H1 (cell line): ENCODE measurements at regions not wholly inside any gene's neighbourhood (a gene's known extent, or its start where the extent isn't known, plus 50 kb on each side); places are given as distances from the start of the nearest gene placed in this dataset.

ENCODE experiments used
- CTCF ChIA-PET: fragments of 300-600 bp; sonication (Branson Sonifier 250); formaldehyde crosslinking; loops from one replicate; lab custom pipeline; 2021; ENCODE audit not compliant: partially characterized antibody; lab: Charles Lee
- POLR2A ChIA-PET: fragments of 300-600 bp; sonication (Branson Sonifier 250); formaldehyde crosslinking; loops from one replicate; lab custom pipeline; 2021; ENCODE audit warnings: inconsistent platforms; ENCODE audit not compliant: partially characterized antibody; lab: Charles Lee
- DNase-seq, 2 experiments: peaks; one replicate each; pipeline versions ENCODE4 v3.0.0 to v3.0.0-alpha.2; 2010 to 2022; ENCODE audit warnings: low spot score in 2 of 2, low read depth in 1 of 2, mixed read lengths in 1 of 2
- FAIRE-seq: peaks from 2 replicates; lab custom pipeline; 2011; peaks lifted over from hg19 to GRCh38; lab: Jason Lieb, UNC
- H2AFZ ChIP-seq: 2 replicates; pipeline ENCODE4 v1.8.1; 2012; ENCODE audit warnings: low read length, inconsistent platforms
- H2AK5ac ChIP-seq: 2 replicates; pipeline ENCODE4 v1.6.1; 2013; ENCODE audit warnings: low read depth, low read length
- H2BK120ac ChIP-seq: replicated peaks from 2 replicates; pipeline ENCODE3; 2013; ENCODE audit warnings: low read depth, low read length, inconsistent platforms
- H2BK12ac ChIP-seq: 2 replicates; pipeline ENCODE4 v1.6.1; 2013; ENCODE audit warnings: low read depth, low read length
- H2BK15ac ChIP-seq: 2 replicates; pipeline ENCODE4 v1.6.1; 2013; ENCODE audit warnings: low read length
- H2BK20ac ChIP-seq: 2 replicates; pipeline ENCODE4 v1.6.1; 2013; ENCODE audit warnings: low read length
- H2BK5ac ChIP-seq: 2 replicates; pipeline ENCODE4 v1.6.1; 2013; ENCODE audit warnings: low read depth, low read length
- H3K14ac ChIP-seq: 2 replicates; pipeline ENCODE4 v1.6.1; 2013; ENCODE audit warnings: inconsistent platforms; ENCODE audit not compliant: insufficient read length
- H3K18ac ChIP-seq: 2 replicates; pipeline ENCODE4 v1.6.1; 2013; ENCODE audit warnings: low read length; ENCODE audit errors: extremely low read depth
- H3K23ac ChIP-seq: 2 replicates; pipeline ENCODE4 v1.6.1; 2013; ENCODE audit warnings: inconsistent platforms; ENCODE audit not compliant: insufficient read length
- H3K23me2 ChIP-seq: 2 replicates; pipeline ENCODE4 v1.6.1; 2013; ENCODE audit warnings: low read depth, low read length
- H3K27ac ChIP-seq: 2 replicates; pipeline ENCODE4 v1.6.1; 2011; ENCODE audit warnings: low read depth, low read length, inconsistent platforms
- H3K27me3 ChIP-seq, 4 experiments: replicated peaks in 1 of 4; 1 replicate in 1 of 4; 2 replicates in 3 of 4; pipeline versions ENCODE4 v1.6.1 to v1.8.1; 2011 to 2013; ENCODE audit warnings: low read length in 3 of 4, mild to moderate bottlenecking in 3 of 4, inconsistent platforms in 2 of 4, mixed read lengths in 2 of 4, moderate library complexity in 1 of 4; ENCODE audit not compliant: control insufficient read depth in 3 of 4, insufficient read depth in 3 of 4; ENCODE audit errors: extremely low read depth in 1 of 4
- H3K36me3 ChIP-seq, 4 experiments: 2 replicates each; pipeline versions ENCODE4 v1.6.1 to v1.8.1; 2011 to 2013; ENCODE audit warnings: mild to moderate bottlenecking in 4 of 4, low read length in 3 of 4, moderate library complexity in 2 of 4, control low read depth in 1 of 4, inconsistent platforms in 1 of 4; ENCODE audit not compliant: insufficient read depth in 4 of 4, control insufficient read depth in 2 of 4
- H3K4ac ChIP-seq: replicated peaks from 2 replicates; pipeline ENCODE3; 2013; ENCODE audit warnings: low read length, low read depth, mixed read lengths, inconsistent platforms; ENCODE audit not compliant: insufficient read length
- H3K4me1 ChIP-seq, 4 experiments: replicated peaks in 1 of 4; 1 replicate in 1 of 4; 2 replicates in 3 of 4; pipeline versions ENCODE4 v1.6.1 to v1.8.1; 2011 to 2013; ENCODE audit warnings: low read length in 3 of 4, inconsistent platforms in 2 of 4, mixed read lengths in 1 of 4; ENCODE audit not compliant: insufficient read depth in 4 of 4, control insufficient read depth in 3 of 4
- H3K4me2 ChIP-seq, 2 experiments: 2 replicates each; pipeline versions ENCODE4 v1.6.1 to v1.8.1; 2011 to 2013; ENCODE audit warnings: low read depth in 2 of 2, low read length in 2 of 2, control low read depth in 1 of 2, inconsistent platforms in 1 of 2, mild to moderate bottlenecking in 1 of 2; ENCODE audit not compliant: insufficient read depth in 1 of 2
- H3K4me3 ChIP-seq, 4 experiments: fragments of 200-600, 300-600 bp in 1 of 4; sonication (generic), shearing (Covaris generic), sonication (Bioruptor Twin) in 1 of 4; 2 replicates each; pipeline versions ENCODE4 v1.5.1 to v1.8.1; 2011 to 2016; ENCODE audit warnings: low read length in 4 of 4, low read depth in 3 of 4, control low read depth in 2 of 4, inconsistent platforms in 2 of 4, mild to moderate bottlenecking in 2 of 4, mixed read lengths in 1 of 4, moderate library complexity in 1 of 4; ENCODE audit not compliant: insufficient read depth in 2 of 4; ENCODE audit errors: extremely low read depth in 1 of 4
- H3K56ac ChIP-seq: replicated peaks from 2 replicates; pipeline ENCODE3; 2013; ENCODE audit warnings: low read depth, mild to moderate bottlenecking, mixed read lengths, low read length, inconsistent platforms; ENCODE audit not compliant: insufficient read length
- H3K79me1 ChIP-seq: 2 replicates; pipeline ENCODE4 v1.6.1; 2013; ENCODE audit warnings: low read depth, low read length, control low read depth
- H3K79me2 ChIP-seq, 2 experiments: 2 replicates each; pipeline versions ENCODE4 v1.6.1 to v1.8.1; 2012 to 2013; ENCODE audit warnings: low read length in 2 of 2, mild to moderate bottlenecking in 2 of 2, inconsistent platforms in 1 of 2; ENCODE audit not compliant: insufficient read depth in 2 of 2, control insufficient read depth in 1 of 2
- H3K9ac ChIP-seq, 4 experiments: replicated peaks in 1 of 4; 1 replicate in 1 of 4; 2 replicates in 3 of 4; pipeline versions ENCODE4 v1.6.1 to v1.8.1; 2011 to 2013; ENCODE audit warnings: low read depth in 3 of 4, low read length in 3 of 4, control low read depth in 2 of 4, mild to moderate bottlenecking in 2 of 4, moderate library complexity in 2 of 4, inconsistent platforms in 1 of 4; ENCODE audit errors: extremely low read depth in 1 of 4
- H3K9me3 ChIP-seq, 2 experiments: 2 replicates each; pipeline versions ENCODE4 v1.6.1 to v1.8.1; 2012 to 2013; ENCODE audit warnings: mild to moderate bottlenecking in 2 of 2, moderate library complexity in 2 of 2, control low read depth in 1 of 2, inconsistent platforms in 1 of 2, low read depth in 1 of 2, low read length in 1 of 2, mixed read lengths in 1 of 2; ENCODE audit not compliant: insufficient read depth in 2 of 2
- H4K20me1 ChIP-seq, 2 experiments: replicated peaks in 1 of 2; 2 replicates each; pipeline versions ENCODE3 to v1.8.1; 2011 to 2013; ENCODE audit warnings: inconsistent platforms in 2 of 2, low read length in 2 of 2, mild to moderate bottlenecking in 1 of 2; ENCODE audit not compliant: insufficient read depth in 2 of 2, control insufficient read depth in 1 of 2
- H4K5ac ChIP-seq: 2 replicates; pipeline ENCODE4 v1.6.1; 2013; ENCODE audit warnings: low read length, low read depth, mixed read lengths, inconsistent platforms; ENCODE audit not compliant: insufficient read length
- H4K8ac ChIP-seq: 2 replicates; pipeline ENCODE4 v1.8.0; 2013; ENCODE audit warnings: mild to moderate bottlenecking, moderate library complexity, low read length, inconsistent platforms; ENCODE audit not compliant: insufficient read depth; ENCODE audit errors: extremely low read depth
- H4K91ac ChIP-seq: replicated peaks from 2 replicates; pipeline ENCODE3; 2013; ENCODE audit warnings: low read length, mixed read lengths, inconsistent platforms; ENCODE audit not compliant: insufficient read length
- CBX8 ChIP-seq: fragments of 300-800, 300-1000 bp; sonication (generic); IDR thresholded peaks from 2 replicates; pipeline ENCODE4 v1.7.1; 2016; ENCODE audit warnings: low read depth, low read length, borderline replicate concordance
- CEBPB ChIP-seq: IDR thresholded peaks from 2 replicates; pipeline ENCODE4 v1.6.1; 2012; ENCODE audit warnings: low read depth, low read length
- GABPA ChIP-seq: IDR thresholded peaks from 2 replicates; pipeline ENCODE4 v1.6.1; 2011; ENCODE audit warnings: mild to moderate bottlenecking, low read length, moderate library complexity, borderline replicate concordance; ENCODE audit not compliant: insufficient read depth
- HDAC2 ChIP-seq, 2 experiments: fragments of 300-600 bp in 1 of 2; sonication (generic) in 1 of 2; IDR thresholded peaks; 2 replicates each; pipeline ENCODE4 v1.6.1; 2011 to 2012; ENCODE audit warnings: low read depth in 2 of 2, low read length in 2 of 2, mild to moderate bottlenecking in 2 of 2, moderate library complexity in 2 of 2, borderline replicate concordance in 1 of 2, inconsistent platforms in 1 of 2
- JUN ChIP-seq: IDR thresholded peaks from 2 replicates; pipeline ENCODE4 v1.6.1; 2011; ENCODE audit warnings: low read depth, mild to moderate bottlenecking, improper control_type of control experiment, low read length
- KDM4A ChIP-seq: IDR thresholded peaks from one replicate; pipeline ENCODE4 v1.7.1; 2012; ENCODE audit warnings: low read depth, mild to moderate bottlenecking, moderate library complexity, low read length, inconsistent platforms; ENCODE audit not compliant: severe bottlenecking
- KDM5A ChIP-seq: fragments of 200-600 bp; IDR thresholded peaks from 2 replicates; pipeline ENCODE4 v1.7.1; 2012; ENCODE audit warnings: mild to moderate bottlenecking, low read length, inconsistent platforms, mixed read lengths
- NANOG ChIP-seq: IDR thresholded peaks from 2 replicates; pipeline ENCODE4 v1.6.1; 2011; ENCODE audit warnings: low read length, low read depth, mild to moderate bottlenecking, inconsistent platforms; ENCODE audit not compliant: insufficient read depth, poor library complexity, severe bottlenecking
- NRF1 ChIP-seq: IDR thresholded peaks from 2 replicates; pipeline ENCODE4 v1.6.1; 2011; ENCODE audit warnings: mild to moderate bottlenecking, low read depth, low read length, improper control_type of control experiment
- POLR2A ChIP-seq, 2 experiments: IDR thresholded peaks; 1 replicate in 1 of 2; 2 replicates in 1 of 2; pipeline ENCODE4 v1.6.1; 2011; ENCODE audit warnings: low read depth in 2 of 2, low read length in 2 of 2, mild to moderate bottlenecking in 2 of 2; ENCODE audit errors: control extremely low read depth in 1 of 2
- RFX5 ChIP-seq: IDR thresholded peaks from 2 replicates; pipeline ENCODE4 v1.6.1; 2011; ENCODE audit warnings: low read depth, low read length, improper control_type of control experiment, borderline replicate concordance
- RNF2 ChIP-seq: fragments of 200-900, 300-1000 bp; sonication (generic); IDR thresholded peaks from 2 replicates; pipeline ENCODE4 v1.7.1; 2016; ENCODE audit warnings: borderline replicate concordance, low read depth, mild to moderate bottlenecking, antibody characterized with exemption, low read length; ENCODE audit not compliant: poor library complexity, severe bottlenecking; ENCODE audit errors: missing control alignments
- SIRT6 ChIP-seq: IDR thresholded peaks from one replicate; pipeline ENCODE4 v1.7.1; 2012; ENCODE audit warnings: low read length, inconsistent platforms
- SUZ12 ChIP-seq: fragments of 200-600 bp; sonication (generic); IDR thresholded peaks from 2 replicates; pipeline ENCODE4 v1.6.1; 2012; ENCODE audit warnings: mild to moderate bottlenecking, inconsistent platforms, low read length, moderate library complexity, mixed read lengths
- YY1 ChIP-seq: IDR thresholded peaks from 2 replicates; pipeline ENCODE4 v1.6.1; 2011; ENCODE audit warnings: low read depth, mild to moderate bottlenecking, low read length
- WGBS, 2 experiments: shearing (Covaris generic) in 1 of 2; methylation state at CpG; one replicate each; pipeline versions ENCODE4 v1.1.6 to v1.1.7; 2013 to 2015; ENCODE audit warnings: low lambda C conversion rate in 2 of 2, mixed read lengths in 2 of 2, inconsistent platforms in 1 of 2, low coverage in 1 of 2, missing lambda C conversion rate in 1 of 2; ENCODE audit not compliant: insufficient replicate concordance in 2 of 2, insufficient coverage in 1 of 2, insufficient read length in 1 of 2; ENCODE audit errors: extremely low coverage in 1 of 2, missing lambda C conversion rate in 1 of 2; 5-methylcytosine and 5-hydroxymethylcytosine counted together

DNA sequence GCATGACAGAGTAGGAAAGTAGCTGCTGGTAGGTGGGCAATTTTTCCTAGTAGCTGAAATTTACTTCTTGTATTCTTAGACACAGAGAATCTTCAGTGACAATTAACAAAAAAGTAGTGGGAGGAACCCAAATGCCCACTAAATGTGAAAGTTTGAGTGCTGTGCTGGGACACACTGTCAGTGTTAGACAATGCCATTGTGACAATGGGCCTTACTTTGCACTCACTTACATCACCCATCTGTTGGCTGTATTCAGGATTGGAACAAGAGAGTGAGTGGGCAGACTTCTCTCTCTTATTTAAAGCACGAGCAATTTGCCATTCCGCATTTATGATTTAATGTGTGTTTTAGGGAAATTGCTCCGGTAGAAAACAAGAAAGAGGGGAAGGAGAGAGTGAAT, 662.5 kb downstream of the CBLN4 start:
- Histone ChIP-seq H3K4me2 (no peak overlapping the region), H2BK120ac (no peak overlapping the region), H2BK12ac (no peak overlapping the region), H3K79me2 (no peaks in the 10 kb centered on the region), H3K9ac (peak overlapping the region in 1 of 4 experiments; percentile 8; a peak in 1 of 7 replicates), H3K4ac (no peak overlapping the region), H3K27me3 (no peaks in the 10 kb centered on the region), H4K91ac (no peak overlapping the region), H3K4me1 (no peaks in the 10 kb centered on the region), H2BK5ac (no peak overlapping the region), H2AK5ac (no peak overlapping the region), H4K8ac (no peak overlapping the region), H3K23me2 (no peaks in the 10 kb centered on the region), H3K18ac (no peak overlapping the region), H3K79me1 (no peaks in the 10 kb centered on the region), H3K14ac (no peak overlapping the region), H4K5ac (no peak overlapping the region), H3K23ac (no peak overlapping the region), H2BK15ac (no peak overlapping the region), H2BK20ac (no peak overlapping the region), H3K4me3 (no peak overlapping the region), H3K56ac (no peak overlapping the region), H3K27ac (no peak overlapping the region), H3K36me3 (no peaks in the 10 kb centered on the region), H2AFZ (peak overlapping the region; percentile 38), H3K9me3 (no peaks in the 10 kb centered on the region), H4K20me1 (no peaks in the 10 kb centered on the region)
- ChIA-PET CTCF (interaction anchor here (1.3 kb wide), 1 partner anchor 17 kb away, joined by 3 read pairs; no protein-coding TSS in a partner anchor), POLR2A (no interaction called here)
- no peak for FAIRE-seq
- DNase-seq, result no peak
- WGBS, 2 experiments, result 91% methylated on average over 3 of the region's 3 CpGs; no CpG with 5 or more reads in 1 of the 2 experiments
- no peak for TF ChIP-seq CEBPB
- no peak for TF ChIP-seq HDAC2 (IDR thresholded peaks at IDR 0.05; ENCODE audit: borderline replicate concordance in 1 of 2, low read depth in 2 of 2, low read length in 2 of 2)
- no peak for TF ChIP-seq KDM5A
- no peak for TF ChIP-seq SUZ12
- no peak for TF ChIP-seq CBX8
- no peak for TF ChIP-seq RFX5
- TF ChIP-seq SIRT6, result no peak
- no peak for TF ChIP-seq YY1
- no peak for TF ChIP-seq GABPA
- TF ChIP-seq POLR2A (IDR thresholded peaks at IDR 0.05; ENCODE audit: control extremely low read depth in 1 of 2, low read depth in 2 of 2, low read length in 2 of 2), result no peak
- no peak for TF ChIP-seq NANOG
- TF ChIP-seq JUN, result no peak
- no peak for TF ChIP-seq NRF1
- TF ChIP-seq KDM4A, result no peak
- TF ChIP-seq RNF2, result no peak
